Activated CD4-positive, alpha-beta T cell treated with anti-CD3 and anti-CD28 coated beads for 48 hours (primary cell): ENCODE measurements at regions not wholly inside any gene's neighbourhood (a gene's known extent, or its start where the extent isn't known, plus 50 kb on each side); places are given as distances from the start of the nearest gene placed in this dataset.

ENCODE experiments used
- DNase-seq: peaks from one replicate; pipeline ENCODE4 v3.0.0-alpha.2; 2020

GRCh38 chr5:62695274-62695673 lies 116.7 kb downstream of the LRRC70 start:
- DNase-seq, result no peak

- DNase-seq, result no peak
Observed at GRCh38 chr5:62692946-62693713, 114.5 kb downstream of the LRRC70 start.

- no peak for DNase-seq
Observed at GRCh38 chr5:62691946-62692345, 113.3 kb downstream of the LRRC70 start.

GRCh38 chr5:62690421-62690820 lies 111.8 kb downstream of the LRRC70 start:
- DNase-seq, result no peak

- no peak for DNase-seq
Observed at GRCh38 chr5:62689599-62690368, 111.2 kb downstream of the LRRC70 start.

- no peak for DNase-seq
Observed at GRCh38 chr5:62686692-62687091, 108.1 kb downstream of the LRRC70 start.

- DNase-seq, result no peak
Observed at GRCh38 chr5:62685221-62685620, 106.6 kb downstream of the LRRC70 start.

- no peak for DNase-seq
Observed at GRCh38 chr5:62684310-62684709, 105.7 kb downstream of the LRRC70 start.

GRCh38 chr5:62682059-62682458 lies 103.4 kb downstream of the LRRC70 start:
- DNase-seq, result no peak

- no peak for DNase-seq
Observed at GRCh38 chr5:62681117-62681850, 102.7 kb downstream of the LRRC70 start.

- DNase-seq, result no peak
Observed at GRCh38 chr5:62680121-62680520, 101.5 kb downstream of the LRRC70 start.
